ENCODE measurements at regions not wholly inside any gene's neighbourhood (a gene's known extent, or its start where the extent isn't known, plus 50 kb on each side); places are given as distances from the start of the nearest gene placed in this dataset.

DNA sequence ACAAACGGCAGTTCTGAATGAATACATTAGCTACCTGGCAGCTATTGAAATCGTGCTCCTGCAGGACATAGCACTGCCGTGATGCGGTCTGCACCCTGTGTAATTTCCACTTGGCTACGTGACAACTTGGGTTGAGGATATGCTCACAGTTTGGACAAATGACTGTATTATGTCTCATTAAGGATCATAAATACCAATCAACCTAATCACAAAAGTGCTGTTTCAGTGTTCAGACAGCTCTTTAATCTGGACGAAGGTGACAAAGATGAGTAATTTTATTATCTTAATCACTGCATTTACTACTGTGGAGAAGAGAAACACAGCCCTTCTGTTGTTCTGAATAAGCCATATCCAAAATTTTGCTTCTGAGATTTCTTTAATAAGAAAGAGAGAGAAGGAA is 210.8 kb upstream of the PFKP start:
- TF ChIP-seq TAF1 (IDR thresholded peaks at IDR 0.05; ENCODE audit: borderline replicate concordance, low read depth, low read length): no peak
- TF ChIP-seq POLR2AphosphoS5 (IDR thresholded peaks at IDR 0.05; ENCODE audit: low read depth, low read length): no peak

Measured in GM12892 (cell line).